Body of pancreas (tissue), 4 donors: ENCODE measurements at regions not wholly inside any gene's neighbourhood (a gene's known extent, or its start where the extent isn't known, plus 50 kb on each side); places are given as distances from the start of the nearest gene placed in this dataset.

Experiments used
- POLR2A ChIP-seq, 3 donors: fragments of 450-650 bp; IDR thresholded peaks; one replicate each; pipeline ENCODE4 v1.6.1; 2016; ENCODE audit warnings: antibody characterized with exemption in 3 of 3, mild to moderate bottlenecking in 2 of 3
- TF ChIP-seq, protein P1 (sequence below), 7 experiments: fragments of 450-650 bp in 4 of 7; fragments of 200-600 bp in 3 of 7; sonication (generic) in 3 of 7; IDR thresholded peaks; one replicate each; pipeline ENCODE4 v1.5.1; 2016 to 2019; ENCODE audit warnings: antibody characterized with exemption in 7 of 7

DNA sequence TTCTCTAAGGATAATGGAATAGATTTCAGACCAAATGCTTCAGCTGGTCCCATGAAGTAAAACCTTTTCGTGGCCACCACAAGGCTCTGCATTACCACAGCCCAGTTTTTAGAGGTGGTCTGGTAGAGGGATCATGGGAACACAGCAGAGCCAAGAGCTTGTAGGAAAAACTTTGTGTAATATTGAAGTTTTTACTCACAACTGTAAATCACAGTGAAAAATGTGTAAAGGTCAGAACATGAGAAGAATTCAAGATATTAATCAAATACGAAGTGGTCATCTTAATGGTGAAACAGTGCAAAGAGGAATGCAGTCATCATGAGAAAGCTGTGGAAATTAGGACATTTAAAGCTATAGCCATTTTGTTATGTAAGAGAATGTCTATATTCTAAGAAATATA, 197.5 kb downstream of the NPR3 start:
- TF ChIP-seq, protein P1, sequence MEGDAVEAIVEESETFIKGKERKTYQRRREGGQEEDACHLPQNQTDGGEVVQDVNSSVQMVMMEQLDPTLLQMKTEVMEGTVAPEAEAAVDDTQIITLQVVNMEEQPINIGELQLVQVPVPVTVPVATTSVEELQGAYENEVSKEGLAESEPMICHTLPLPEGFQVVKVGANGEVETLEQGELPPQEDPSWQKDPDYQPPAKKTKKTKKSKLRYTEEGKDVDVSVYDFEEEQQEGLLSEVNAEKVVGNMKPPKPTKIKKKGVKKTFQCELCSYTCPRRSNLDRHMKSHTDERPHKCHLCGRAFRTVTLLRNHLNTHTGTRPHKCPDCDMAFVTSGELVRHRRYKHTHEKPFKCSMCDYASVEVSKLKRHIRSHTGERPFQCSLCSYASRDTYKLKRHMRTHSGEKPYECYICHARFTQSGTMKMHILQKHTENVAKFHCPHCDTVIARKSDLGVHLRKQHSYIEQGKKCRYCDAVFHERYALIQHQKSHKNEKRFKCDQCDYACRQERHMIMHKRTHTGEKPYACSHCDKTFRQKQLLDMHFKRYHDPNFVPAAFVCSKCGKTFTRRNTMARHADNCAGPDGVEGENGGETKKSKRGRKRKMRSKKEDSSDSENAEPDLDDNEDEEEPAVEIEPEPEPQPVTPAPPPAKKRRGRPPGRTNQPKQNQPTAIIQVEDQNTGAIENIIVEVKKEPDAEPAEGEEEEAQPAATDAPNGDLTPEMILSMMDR (IDR thresholded peaks at IDR 0.05), result no peak
- TF ChIP-seq POLR2A (IDR thresholded peaks at IDR 0.05), result no peak
